GM19372 (cell line): ENCODE measurements at regions not wholly inside any gene's neighbourhood (a gene's known extent, or its start where the extent isn't known, plus 50 kb on each side); places are given as distances from the start of the nearest gene placed in this dataset.

Experiments used
- ATAC-seq: cut with Tn5 transposase; IDR thresholded peaks from one replicate; pipeline ENCODE4 v1.9.1; 2021; ENCODE audit warnings: mild to moderate bottlenecking, low read depth, moderate library complexity; ENCODE audit not compliant: unreplicated experiment

DNA sequence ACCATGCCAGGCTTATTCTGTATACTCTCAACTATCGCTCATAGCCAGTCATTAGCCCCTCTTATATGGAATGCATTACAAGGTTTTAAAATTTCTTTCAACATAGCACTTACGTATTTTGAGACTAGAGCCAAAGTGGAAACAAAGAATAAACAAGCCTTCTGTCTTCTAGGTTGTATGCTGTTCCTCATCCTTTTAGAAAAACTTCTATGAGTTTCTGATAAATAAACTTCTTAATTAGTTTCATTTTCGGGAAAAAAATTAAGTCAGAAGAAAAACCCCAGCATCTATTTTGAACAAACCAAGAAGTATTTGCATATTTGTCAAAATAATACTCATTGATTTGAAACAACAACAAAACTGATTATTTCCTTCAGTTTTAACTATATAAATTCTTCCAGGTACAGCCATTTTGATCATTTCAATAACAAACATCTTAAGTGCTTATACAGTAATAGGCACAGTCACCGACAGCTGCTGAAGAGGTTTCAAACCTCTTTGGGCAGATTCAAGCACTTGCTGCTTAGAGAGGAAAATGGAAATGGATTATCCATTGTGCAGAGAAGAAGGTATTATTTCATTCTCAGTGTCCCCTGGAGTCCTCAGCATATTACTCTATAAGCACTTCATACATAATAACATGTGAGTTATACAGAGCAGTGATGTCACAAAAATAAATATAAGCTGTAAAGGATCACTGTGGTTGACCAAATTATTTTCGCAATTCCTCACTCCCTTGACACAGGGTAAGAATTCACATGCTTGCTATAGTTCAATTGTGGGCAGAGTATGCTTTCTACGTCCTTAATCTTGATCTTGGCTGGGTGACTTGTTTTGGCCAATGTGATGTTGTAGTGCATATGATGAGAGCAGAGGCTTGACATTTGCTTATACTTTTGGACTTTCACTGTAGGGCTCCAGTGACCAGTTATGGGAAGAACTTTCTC, 833.8 kb downstream of the TRIB2 start:
- ATAC-seq, result no peak

DNA sequence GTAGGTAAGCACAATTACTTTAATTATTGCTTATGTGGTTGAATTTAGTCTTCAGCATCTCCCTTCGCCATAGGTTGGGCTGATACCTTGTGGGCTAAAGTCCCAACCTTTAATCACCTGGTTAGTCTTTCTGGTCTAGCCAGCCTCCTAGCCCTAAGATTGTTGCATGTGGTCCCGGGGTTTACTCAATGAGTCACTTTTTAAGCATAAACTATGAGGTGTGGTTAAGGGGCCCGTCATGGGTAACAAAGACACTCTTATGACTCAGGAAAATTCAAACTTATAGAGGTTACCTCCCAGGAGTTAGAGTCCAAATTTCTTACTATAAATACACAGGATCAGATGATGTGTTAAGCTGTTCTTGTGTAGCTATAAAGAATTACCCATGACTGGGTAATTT, 841.6 kb downstream of the TRIB2 start:
- no peak for ATAC-seq

DNA sequence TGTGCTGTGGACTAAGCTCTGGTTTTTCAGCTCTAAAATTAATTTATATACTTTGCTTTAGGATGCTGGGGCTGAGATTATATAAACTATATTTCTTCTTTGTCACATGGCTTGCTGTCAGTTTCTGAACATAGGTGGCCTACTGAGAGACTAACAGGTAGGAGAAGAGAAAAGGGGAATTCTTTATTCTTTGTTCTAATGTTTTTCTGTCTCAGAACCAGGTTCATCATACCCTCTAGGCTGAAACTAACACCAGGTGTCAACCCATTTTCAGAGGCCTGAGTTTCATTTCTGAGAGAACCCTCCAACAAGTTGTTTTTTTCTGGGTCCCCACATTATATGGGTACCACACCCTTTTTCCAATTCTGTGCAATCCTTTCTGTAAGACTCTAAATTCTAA, 843.6 kb downstream of the TRIB2 start:
- ATAC-seq, result no peak

DNA sequence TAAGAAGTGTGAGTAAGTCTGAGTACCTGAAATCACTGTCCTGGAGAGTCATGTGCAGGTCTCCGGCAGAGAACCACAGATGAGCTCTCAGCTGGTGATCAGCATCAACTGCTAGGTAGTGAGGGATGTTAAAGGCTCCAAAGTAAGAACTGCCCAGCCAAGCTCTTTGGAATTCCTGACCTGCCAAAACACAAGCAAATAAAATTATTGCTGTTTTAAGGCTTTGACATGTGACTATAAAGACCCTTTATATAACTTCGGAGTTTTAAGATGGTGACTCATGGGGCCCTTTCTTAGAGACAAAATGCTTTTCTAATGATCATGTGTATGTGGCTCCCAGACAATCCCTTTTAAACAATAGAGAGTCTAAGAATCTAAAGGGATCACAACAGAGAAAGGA, 855.7 kb downstream of the TRIB2 start:
- ATAC-seq, result no peak

DNA sequence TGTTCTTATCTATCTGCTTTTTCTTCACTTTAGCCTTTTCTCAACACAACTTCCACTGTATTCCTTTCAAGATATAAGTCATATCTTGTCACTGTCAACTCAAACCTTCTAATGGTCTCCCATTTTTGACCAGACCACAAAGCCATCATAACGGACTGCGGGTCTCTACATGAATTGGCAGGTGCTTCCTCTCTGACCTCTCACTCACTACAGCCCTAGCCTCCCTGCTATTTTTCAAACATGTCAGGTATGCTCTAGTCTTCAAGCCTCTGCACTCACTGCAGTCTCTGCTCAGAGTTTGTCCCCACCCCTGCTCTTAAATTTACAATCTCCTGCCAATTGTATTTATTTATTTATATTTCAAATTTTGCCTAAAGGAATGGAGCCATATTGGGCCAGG, 858.1 kb downstream of the TRIB2 start:
- ATAC-seq, result no peak

DNA sequence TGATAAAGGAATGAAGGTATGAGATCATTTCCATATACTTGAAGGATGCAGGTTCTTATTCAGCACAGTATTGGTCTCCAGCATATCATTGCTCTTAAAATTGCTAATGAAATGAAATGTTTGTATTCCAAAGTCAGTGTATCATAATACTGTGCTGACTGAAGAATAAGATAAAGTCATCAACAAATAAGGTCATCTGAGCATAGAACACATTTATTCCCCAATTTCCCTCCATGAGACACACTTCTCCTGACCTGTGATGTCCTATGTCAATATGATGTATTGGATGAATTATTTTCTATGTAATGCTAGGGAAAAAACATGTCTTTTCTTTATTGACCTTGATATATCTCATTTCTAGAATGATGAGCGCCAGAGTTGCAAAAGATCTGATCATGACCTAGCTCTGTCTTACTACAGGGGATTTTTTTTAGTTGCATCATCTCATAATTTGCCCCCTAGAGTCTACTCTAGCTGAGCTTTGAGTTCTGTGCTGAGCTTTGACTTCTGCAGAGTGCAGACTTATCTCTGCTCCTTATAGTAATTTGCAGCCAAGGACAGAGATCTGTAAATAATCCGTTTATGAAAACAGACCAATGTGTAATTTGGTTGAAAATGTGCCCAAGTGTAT, 859.8 kb downstream of the TRIB2 start:
- ATAC-seq, result no peak

DNA sequence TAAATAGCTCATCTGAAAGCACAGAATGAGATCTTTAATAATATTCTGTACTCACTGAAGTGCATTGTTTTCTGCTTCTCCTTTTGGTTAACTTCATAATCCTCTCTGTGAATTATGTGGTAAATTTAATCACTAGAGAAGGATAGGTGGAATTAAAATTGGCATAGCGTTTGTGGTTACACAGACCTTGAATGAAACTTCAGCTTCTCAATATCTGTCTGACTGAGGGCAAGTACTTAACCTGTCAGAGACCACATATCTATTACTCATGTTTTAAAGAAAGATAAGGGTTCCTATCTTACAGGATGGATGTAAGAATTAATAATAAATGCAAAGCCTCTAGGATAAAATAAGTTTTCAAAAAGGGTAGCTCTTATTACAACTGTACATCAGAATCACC, 861.8 kb downstream of the TRIB2 start:
- no peak for ATAC-seq

DNA sequence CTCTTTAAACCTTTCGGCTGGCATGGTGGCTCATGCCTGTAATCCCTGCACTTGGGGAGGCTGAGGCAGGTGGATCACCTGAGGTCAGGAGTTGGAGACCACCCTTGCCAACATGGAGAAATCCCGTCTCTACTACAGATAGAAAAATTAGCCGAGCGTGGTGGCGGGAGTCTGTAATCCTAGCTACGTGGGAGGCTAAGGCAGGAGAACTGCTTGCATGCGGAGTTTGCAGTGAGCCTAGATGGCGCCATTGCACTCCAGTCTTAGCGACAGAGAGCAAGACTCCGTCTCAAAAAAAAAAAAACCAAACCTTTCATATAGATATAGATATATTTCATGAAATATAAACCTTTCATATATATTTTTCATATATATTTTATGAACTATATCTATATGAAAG, 864.7 kb downstream of the TRIB2 start:
- no peak for ATAC-seq

DNA sequence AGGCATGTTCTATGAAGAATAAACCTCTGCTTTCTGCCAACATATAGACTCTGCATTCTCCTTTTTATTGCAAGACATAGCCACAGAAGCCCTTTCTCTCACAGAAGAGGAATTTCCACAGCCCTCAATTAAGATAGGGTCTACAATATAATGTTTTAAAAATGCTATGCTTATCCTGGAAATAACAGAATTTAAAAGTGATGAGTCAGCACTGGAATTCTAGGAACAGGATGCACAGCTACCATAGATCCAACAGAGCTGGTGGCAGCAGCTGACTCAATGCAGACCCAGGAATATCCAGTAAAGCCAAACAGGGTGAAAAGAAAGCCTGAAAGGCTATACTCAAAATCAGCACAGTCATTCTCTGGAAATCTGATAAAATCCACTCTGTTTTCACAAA, 866.9 kb downstream of the TRIB2 start:
- no peak for ATAC-seq

DNA sequence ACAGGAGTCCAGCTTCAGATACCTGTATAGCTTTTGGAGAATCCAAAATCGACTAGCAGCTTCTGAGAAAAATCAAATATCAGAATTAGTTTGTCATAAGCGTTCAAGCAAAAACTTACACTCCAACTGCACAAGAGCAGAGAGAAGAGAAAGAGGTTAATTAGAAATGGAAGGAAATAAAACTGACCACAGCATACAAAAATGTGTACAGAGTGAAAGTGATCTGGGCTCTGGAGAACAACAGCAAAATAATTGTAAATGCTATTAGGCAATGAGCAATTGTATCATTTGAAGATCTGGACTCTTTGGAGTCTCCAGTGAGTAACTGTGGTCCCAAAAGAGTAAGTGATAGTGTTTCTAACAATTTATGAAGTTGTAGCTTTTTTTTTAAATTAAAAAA, 867.3 kb downstream of the TRIB2 start:
- ATAC-seq, result no peak

DNA sequence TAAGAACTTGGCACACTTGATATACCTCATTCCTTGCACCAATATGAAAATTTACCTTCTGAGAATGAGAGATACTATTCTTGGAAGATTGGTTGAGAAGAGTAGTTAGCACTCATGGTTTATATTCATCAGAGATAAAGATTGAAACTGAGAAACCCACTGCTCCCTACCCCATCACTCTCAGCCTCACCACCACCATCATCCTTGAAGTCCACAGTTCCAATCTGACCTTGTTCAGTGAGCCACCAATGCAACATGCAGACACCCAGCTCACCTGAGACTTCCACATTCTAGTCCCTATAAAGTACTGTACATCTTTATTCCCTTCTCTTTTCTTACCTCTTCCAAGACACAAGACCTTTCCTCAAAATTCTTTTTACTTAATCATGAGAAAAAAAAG, 869.0 kb downstream of the TRIB2 start:
- ATAC-seq, result no peak

DNA sequence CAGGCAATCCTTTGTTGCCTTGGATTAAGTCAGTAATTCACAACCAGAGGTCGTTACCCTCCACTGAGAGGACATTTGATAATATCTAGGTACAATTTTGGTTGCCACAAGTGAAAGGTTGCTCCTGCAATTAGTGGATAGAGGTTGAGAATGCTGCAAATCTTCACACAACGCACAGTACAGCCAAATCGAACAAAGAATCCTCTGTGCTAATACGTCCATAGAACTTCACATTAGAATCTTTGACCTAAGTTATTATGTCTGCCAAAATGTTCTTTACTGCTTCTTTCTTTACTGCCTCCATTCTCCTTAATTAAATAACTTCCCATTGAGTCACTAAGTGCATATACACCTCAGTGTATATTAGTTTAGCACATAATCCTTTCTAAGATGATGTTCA, 879.5 kb downstream of the TRIB2 start:
- no peak for ATAC-seq

DNA sequence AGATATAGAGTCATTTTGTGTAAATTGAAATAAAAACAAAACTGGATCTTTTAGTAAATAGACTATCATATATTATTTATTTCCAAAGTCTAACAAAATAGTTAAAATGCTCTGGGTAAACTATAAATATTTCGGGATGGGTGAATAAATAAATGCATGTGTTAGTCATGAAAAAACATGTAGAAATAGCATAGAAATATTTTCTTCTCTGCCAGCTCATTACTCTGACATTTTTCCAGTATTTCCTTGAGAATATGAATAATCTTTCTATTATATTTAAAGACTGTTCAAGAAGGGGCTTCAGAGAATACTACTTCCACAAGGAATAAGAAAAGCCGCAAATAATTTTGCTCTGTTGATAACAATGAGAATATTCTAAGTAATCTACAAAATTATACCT, 880.4 kb downstream of the TRIB2 start:
- no peak for ATAC-seq

DNA sequence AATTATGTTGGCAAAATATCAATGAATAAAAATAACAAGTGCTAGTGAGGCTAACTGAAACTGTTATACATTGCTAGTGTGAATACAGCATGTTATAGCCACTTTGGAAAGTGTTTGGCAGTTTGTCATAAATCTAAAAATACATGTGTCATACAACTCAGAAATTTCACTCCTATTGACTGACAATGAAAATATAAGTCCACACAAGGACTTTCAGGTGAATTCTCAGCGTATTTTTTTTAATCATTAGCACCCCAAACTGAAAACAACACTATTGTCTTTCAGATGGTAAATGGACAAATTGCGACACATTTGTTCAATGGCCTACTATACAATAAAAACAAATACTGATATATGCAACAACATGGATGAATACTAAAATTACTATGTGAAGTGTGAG, 884.8 kb downstream of the TRIB2 start:
- ATAC-seq, result no peak

DNA sequence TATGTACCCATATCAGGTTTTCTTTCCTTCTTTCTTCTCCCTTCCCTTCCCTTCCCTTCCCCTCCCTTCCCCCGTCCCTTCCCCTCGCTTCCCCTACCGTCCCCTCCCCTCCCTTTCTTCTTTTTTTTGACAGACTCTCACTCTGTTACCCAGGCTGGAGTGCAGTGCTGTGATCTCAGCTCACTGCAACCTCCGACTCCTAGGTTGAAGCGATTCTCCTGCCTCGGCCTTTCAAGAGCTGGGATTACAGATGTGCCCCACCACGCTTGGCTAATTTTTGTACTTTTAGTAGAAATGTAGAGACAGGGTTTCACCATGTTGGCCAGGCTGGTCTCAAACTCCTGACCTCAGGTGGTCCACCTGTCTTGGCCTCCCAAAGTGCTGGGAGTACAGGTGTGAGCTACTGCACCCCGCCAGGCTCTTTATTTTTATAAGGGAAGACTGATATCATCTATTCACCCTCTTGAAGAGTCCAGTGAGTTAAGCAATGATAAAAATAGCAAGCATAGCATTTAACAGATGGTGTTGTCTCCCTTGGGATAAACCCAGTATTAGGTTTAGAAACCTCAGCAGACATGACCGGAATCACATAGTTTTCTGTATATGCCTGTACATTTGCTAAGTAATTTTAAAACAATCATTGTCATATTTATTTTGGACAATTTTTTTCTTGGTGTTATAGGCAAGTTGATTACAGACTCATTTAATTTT, 888.4 kb downstream of the TRIB2 start:
- no peak for ATAC-seq

DNA sequence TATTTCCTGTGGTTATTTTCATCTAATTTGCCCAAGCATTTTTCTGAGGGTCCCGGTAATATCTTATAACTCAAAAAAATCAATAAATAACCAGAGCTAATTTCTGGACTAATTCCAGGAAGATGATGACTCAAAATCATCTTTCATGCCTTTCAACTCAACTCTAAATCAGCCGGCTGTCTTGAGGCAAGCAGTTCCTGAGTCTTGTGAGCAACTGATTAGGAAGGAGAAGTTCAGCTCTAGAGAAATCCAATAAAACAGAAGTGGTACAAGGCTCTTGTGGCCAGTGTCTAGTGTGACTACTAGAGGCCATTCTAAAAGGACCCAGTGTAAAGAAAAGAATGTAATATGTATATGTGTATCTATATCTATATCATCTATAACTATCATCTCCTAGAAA, 890.4 kb downstream of the TRIB2 start:
- no peak for ATAC-seq

DNA sequence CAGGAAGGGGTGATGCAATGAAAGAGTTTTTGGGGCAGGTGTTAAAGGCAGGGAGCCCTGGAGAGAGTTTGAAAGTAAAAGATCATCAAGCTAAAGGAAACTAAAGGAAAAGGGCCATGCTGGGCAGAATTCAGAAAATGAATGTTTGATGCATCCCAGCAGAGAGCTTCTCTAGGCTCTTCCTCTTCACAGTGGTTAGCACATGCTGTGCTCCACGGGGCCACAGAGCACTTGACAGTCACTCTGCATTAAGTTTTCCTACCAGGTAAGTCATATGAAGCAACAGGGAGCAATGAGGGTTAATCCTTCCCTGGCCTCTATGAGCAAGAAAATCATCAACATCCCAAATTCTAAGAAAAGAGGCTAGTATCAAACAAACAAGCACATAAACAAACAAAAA, 895.2 kb downstream of the TRIB2 start:
- ATAC-seq, result no peak

DNA sequence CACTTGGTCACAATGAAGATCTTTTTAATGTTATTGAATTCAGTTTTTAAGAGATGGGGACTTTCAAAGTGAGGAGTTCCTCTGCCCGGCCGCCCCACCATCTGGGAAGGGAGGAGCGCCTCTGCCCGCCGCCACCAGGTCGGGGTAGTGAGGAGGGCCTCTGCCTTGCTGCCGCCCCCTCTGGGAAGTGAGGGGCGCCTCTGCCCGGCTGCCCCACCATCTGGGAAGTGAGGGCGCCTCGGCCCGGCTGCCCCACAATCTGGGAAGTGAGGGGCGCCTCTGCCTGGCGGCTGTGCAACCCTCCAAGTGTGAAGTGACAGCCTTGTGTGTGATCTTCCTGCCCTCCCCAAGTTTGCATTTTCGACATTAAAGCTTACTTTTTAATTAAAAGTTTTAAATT, 899.3 kb downstream of the TRIB2 start:
- ATAC-seq, result no peak

DNA sequence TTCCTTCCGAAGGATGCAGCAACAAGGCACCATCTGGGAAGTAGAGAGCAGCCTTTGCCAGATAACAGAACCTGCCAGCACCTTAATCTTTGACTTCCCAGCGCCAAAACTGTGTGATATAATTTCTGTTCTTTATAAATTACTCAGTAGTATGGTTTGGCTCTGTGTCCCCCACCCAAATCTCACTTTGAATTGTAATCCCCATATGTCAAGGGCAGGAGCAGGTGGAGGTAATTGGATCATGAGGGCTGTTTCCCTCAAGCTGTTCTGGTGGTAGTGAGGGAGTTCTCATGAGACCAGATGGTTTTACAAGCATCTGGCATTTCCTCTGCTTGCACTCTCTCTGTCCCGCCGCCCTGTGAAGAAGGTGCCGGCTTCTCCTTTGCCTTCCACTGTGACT, 899.9 kb downstream of the TRIB2 start:
- ATAC-seq, result no peak

DNA sequence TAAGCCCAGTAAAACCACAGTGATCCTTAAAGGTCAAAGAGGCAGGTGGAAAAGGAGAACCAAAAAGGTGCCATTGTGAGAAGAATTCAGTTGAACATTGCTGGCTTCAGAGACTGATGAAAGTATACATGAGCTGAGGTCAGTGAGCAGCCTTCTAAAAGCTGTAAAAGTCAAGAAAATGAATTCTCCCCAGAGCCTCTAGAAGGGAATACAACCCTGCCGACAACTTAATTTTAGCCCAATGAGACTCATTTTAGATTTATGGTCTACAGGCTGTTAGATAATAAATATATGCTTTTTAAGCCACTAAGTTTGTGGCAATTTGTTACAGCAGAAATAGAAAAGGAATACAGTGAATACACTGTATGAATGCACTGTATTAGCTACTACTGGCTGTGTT, 911.4 kb downstream of the TRIB2 start:
- ATAC-seq, result no peak

DNA sequence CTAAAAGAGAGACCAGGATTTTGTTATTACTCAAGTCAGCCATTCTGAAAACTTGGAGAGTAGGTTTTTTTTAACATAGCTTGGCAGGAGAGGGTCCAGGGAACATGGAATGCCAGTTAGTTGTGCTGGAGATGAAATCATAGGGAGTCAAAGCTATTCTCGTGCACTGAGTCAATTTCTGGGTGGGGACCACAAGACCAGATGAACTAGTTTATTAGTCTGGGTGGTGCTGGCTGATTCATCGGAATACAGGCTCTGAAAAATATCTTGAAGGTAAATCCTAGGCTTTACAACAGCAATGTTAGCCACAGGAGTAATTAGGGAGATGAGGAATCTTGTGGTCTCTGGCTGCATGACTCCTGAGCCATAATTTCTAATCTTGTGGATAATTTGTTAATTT, 921.4 kb downstream of the TRIB2 start:
- no peak for ATAC-seq

DNA sequence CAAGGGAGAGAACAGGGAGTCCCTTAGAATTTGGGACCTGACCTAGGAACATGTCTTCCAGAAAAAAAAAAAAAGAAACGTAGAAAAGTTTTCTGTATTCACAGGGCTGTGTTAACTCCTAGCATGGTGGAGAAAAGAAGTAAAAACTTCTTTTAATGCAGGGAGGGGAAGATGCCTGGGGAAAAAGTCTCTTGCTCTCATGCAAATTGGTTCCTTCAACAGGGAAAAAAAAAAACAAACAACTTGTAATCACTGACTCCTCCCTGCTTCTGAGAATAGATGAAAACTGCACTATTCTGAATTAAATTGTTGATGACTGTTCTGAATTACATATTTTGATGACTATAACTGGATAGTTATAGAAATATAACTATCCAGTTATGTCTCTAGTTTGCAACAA, 933.2 kb downstream of the TRIB2 start:
- ATAC-seq, result no peak
